IPS DF 6.9 (cell line): ENCODE measurements at regions not wholly inside any gene's neighbourhood (a gene's known extent, or its start where the extent isn't known, plus 50 kb on each side); places are given as distances from the start of the nearest gene placed in this dataset.
"Not testable (repeated sequence)": the region's sequence is repeated elsewhere in the genome, so short reads cannot be mapped to it uniquely, and the experiment has no call there.

Experiments used
- DNase-seq: peaks from one replicate; pipeline ENCODE4 v3.0.0-alpha.2; 2013; ENCODE audit warnings: low read depth, low spot score
- H3K27ac ChIP-seq: one replicate; pipeline ENCODE4 v1.5.1; 2013; ENCODE audit warnings: low read length, control low read depth
- H3K27me3 ChIP-seq: 2 replicates; pipeline ENCODE4 v1.6.1; 2013; ENCODE audit warnings: mild to moderate bottlenecking, low read length; ENCODE audit not compliant: control insufficient read depth, insufficient read depth
- H3K36me3 ChIP-seq: 2 replicates; pipeline ENCODE4 v1.6.1; 2013; ENCODE audit warnings: low read length; ENCODE audit not compliant: control insufficient read depth, insufficient read depth
- H3K4me1 ChIP-seq: 2 replicates; pipeline ENCODE4 v1.6.1; 2013; ENCODE audit warnings: low read length; ENCODE audit not compliant: control insufficient read depth, insufficient read depth
- H3K4me3 ChIP-seq: 2 replicates; pipeline ENCODE4 v1.5.1; 2013; ENCODE audit warnings: mild to moderate bottlenecking, low read length
- H3K9me3 ChIP-seq: 2 replicates; pipeline ENCODE4 v1.6.1; 2013; ENCODE audit warnings: low read length, inconsistent platforms; ENCODE audit not compliant: control insufficient read depth, insufficient read depth
- WGBS: extraction: QIAGEN DNeasy Blood & Tissue Kit; methylation state at CpG from one replicate; pipeline ENCODE4 v1.1.7; 2013; ENCODE audit warnings: mixed read lengths, missing lambda C conversion rate; ENCODE audit not compliant: insufficient read length, insufficient coverage; 5-methylcytosine and 5-hydroxymethylcytosine counted together

- not testable (repeated sequence) for H3K9me3 ChIP-seq, H3K4me3 ChIP-seq, DNase-seq, H3K27me3 ChIP-seq, H3K27ac ChIP-seq, H3K4me1 ChIP-seq, H3K36me3 ChIP-seq
- WGBS = no CpG with 5 or more reads among the region's 1 CpG
Observed at GRCh38 chr7:65510187-65510538, 136.5 kb downstream of the ZNF92 start.

GRCh38 chr7:65519751-65520150, 146.1 kb downstream of the ZNF92 start:
- not testable (repeated sequence) for H3K4me3 ChIP-seq, H3K27ac ChIP-seq, DNase-seq, H3K9me3 ChIP-seq, H3K27me3 ChIP-seq, H3K4me1 ChIP-seq, H3K36me3 ChIP-seq
- 55% methylated on average over 1 of the region's 1 CpG for WGBS

GRCh38 chr7:65545465-65546161, 172.0 kb downstream of the ZNF92 start:
- H3K4me3 ChIP-seq, H3K36me3 ChIP-seq, H3K27ac ChIP-seq, H3K27me3 ChIP-seq, H3K4me1 ChIP-seq, DNase-seq, H3K9me3 ChIP-seq: not testable (repeated sequence)
- no CpG with 5 or more reads among the region's 5 CpGs for WGBS

GRCh38 chr7:65549589-65550443, 176.2 kb downstream of the ZNF92 start:
- not testable (repeated sequence) for H3K9me3 ChIP-seq, H3K27me3 ChIP-seq, H3K4me3 ChIP-seq, H3K36me3 ChIP-seq, H3K4me1 ChIP-seq, DNase-seq, H3K27ac ChIP-seq
- WGBS = no CpG with 5 or more reads among the region's 2 CpGs

- H3K9me3 ChIP-seq, H3K4me3 ChIP-seq, H3K27me3 ChIP-seq, H3K36me3 ChIP-seq, H3K4me1 ChIP-seq, H3K27ac ChIP-seq, DNase-seq: not testable (repeated sequence)
Observed at GRCh38 chr7:65550444-65550809, 176.8 kb downstream of the ZNF92 start.

GRCh38 chr7:65551042-65551441, 177.4 kb downstream of the ZNF92 start:
- H3K4me1 ChIP-seq, DNase-seq, H3K36me3 ChIP-seq, H3K9me3 ChIP-seq, H3K27me3 ChIP-seq, H3K4me3 ChIP-seq, H3K27ac ChIP-seq: not testable (repeated sequence)
- 100% methylated on average over 1 of the region's 1 CpG for WGBS

GRCh38 chr7:65554553-65555476, 181.2 kb downstream of the ZNF92 start:
- not testable (repeated sequence) for DNase-seq, H3K4me1 ChIP-seq, H3K4me3 ChIP-seq, H3K27me3 ChIP-seq, H3K27ac ChIP-seq, H3K9me3 ChIP-seq, H3K36me3 ChIP-seq
- WGBS = no CpG with 5 or more reads among the region's 85 CpGs

- not testable (repeated sequence) for H3K27ac ChIP-seq, DNase-seq, H3K9me3 ChIP-seq, H3K36me3 ChIP-seq, H3K4me3 ChIP-seq, H3K4me1 ChIP-seq, H3K27me3 ChIP-seq
- no CpG with 5 or more reads among the region's 4 CpGs for WGBS
Observed at GRCh38 chr7:65558584-65558983, 184.9 kb downstream of the ZNF92 start.

GRCh38 chr7:65561786-65562372, 188.2 kb downstream of the ZNF92 start:
- not testable (repeated sequence) for H3K4me1 ChIP-seq, H3K27me3 ChIP-seq, H3K36me3 ChIP-seq, DNase-seq, H3K4me3 ChIP-seq, H3K27ac ChIP-seq, H3K9me3 ChIP-seq
- no CpG with 5 or more reads among the region's 6 CpGs for WGBS

GRCh38 chr7:65562522-65562921, 188.9 kb downstream of the ZNF92 start:
- WGBS = no CpG with 5 or more reads among the region's 2 CpGs
- not testable (repeated sequence) for DNase-seq, H3K27me3 ChIP-seq, H3K27ac ChIP-seq, H3K9me3 ChIP-seq, H3K4me3 ChIP-seq, H3K36me3 ChIP-seq, H3K4me1 ChIP-seq
